WTC11 (cell line): ENCODE measurements at regions not wholly inside any gene's neighbourhood (a gene's known extent, or its start where the extent isn't known, plus 50 kb on each side); places are given as distances from the start of the nearest gene placed in this dataset.

Experiments used
- ATAC-seq: fragments of 200-7000 bp; cut with Tn5 transposase; 2 replicates; pipeline ENCODE4 v1.10.0; 2021; ENCODE audit warnings: mild to moderate bottlenecking, moderate library complexity
- CTCF ChIA-PET: fragments of 300-600 bp; sonication (Branson Sonifier 250); formaldehyde crosslinking; loops from one replicate; lab custom pipeline; 2021; ENCODE audit warnings: antibody characterized with exemption; lab: Charles Lee
- POLR2A ChIA-PET: fragments of 350-600 bp; sonication (Branson Sonifier 250); formaldehyde crosslinking; loops from one replicate; lab custom pipeline; 2021; ENCODE audit warnings: antibody characterized with exemption; lab: Charles Lee
- DNase-seq: peaks from one replicate; pipeline ENCODE4 v3.0.0; 2021; ENCODE audit warnings: low spot score
- H3K27ac Mint-ChIP-seq: 2 replicates; pipeline ENCODE4 v1.8.0; 2021; ENCODE audit warnings: mixed read lengths
- H3K27me3 Mint-ChIP-seq: 2 replicates; pipeline ENCODE4 v1.8.0; 2021; ENCODE audit warnings: low read depth, mild to moderate bottlenecking, moderate library complexity, mixed read lengths
- H3K36me3 Mint-ChIP-seq: 2 replicates; pipeline ENCODE4 v1.8.0; 2021; ENCODE audit warnings: mixed read lengths
- H3K4me1 Mint-ChIP-seq: 2 replicates; pipeline ENCODE4 v1.8.0; 2022; ENCODE audit warnings: mixed read lengths
- H3K4me3 Mint-ChIP-seq: 2 replicates; pipeline ENCODE4 v1.8.0; 2021; ENCODE audit warnings: mild to moderate bottlenecking, moderate library complexity, mixed read lengths
- H3K9me3 Mint-ChIP-seq: 2 replicates; pipeline ENCODE4 v1.8.0; 2021; ENCODE audit warnings: mixed read lengths
- CREB1 ChIP-seq: sonication (generic); formaldehyde crosslinking; IDR thresholded peaks from 2 replicates; pipeline ENCODE4 v1.8.0; 2023; ENCODE audit warnings: mild to moderate bottlenecking, missing genetic modification reagents
- ELF4 ChIP-seq: sonication (generic); formaldehyde crosslinking; IDR thresholded peaks from 2 replicates; pipeline ENCODE4 v1.8.1; 2022; ENCODE audit warnings: low read depth, mild to moderate bottlenecking, moderate library complexity, missing genetic modification reagents
- ETV6 ChIP-seq: sonication (generic); formaldehyde crosslinking; IDR thresholded peaks from 2 replicates; pipeline ENCODE4 v1.8.1; 2022; ENCODE audit warnings: mild to moderate bottlenecking, missing genetic modification reagents
- FOXP1 ChIP-seq: sonication (generic); formaldehyde crosslinking; IDR thresholded peaks from 2 replicates; pipeline ENCODE4 v1.8.0; 2022; ENCODE audit warnings: missing genetic modification reagents, mild to moderate bottlenecking, moderate library complexity, borderline replicate concordance
- GABPB1 ChIP-seq: sonication (generic); formaldehyde crosslinking; IDR thresholded peaks from 2 replicates; pipeline ENCODE4 v1.8.1; 2023; ENCODE audit warnings: mild to moderate bottlenecking, missing genetic modification reagents
- GRHL2 ChIP-seq: fragments of 250-450 bp; sonication (Bioruptor Pico); IDR thresholded peaks from 2 replicates; pipeline ENCODE4 v1.8.0; 2022; ENCODE audit warnings: mild to moderate bottlenecking, moderate library complexity; ENCODE audit not compliant: insufficient replicate concordance, severe bottlenecking
- MYBL2 ChIP-seq: sonication (generic); formaldehyde crosslinking; IDR thresholded peaks from 2 replicates; pipeline ENCODE4 v1.8.1; 2023; ENCODE audit warnings: mild to moderate bottlenecking, moderate library complexity, missing genetic modification reagents
- NFATC4 ChIP-seq: fragments of 250-450 bp; sonication (Bioruptor Pico); IDR thresholded peaks from 2 replicates; pipeline ENCODE4 v1.9.0; 2021; ENCODE audit warnings: mild to moderate bottlenecking
- NFE2L1 ChIP-seq: sonication (generic); formaldehyde crosslinking; IDR thresholded peaks from 2 replicates; pipeline ENCODE4 v1.8.1; 2023; ENCODE audit warnings: missing genetic modification reagents
- PREB ChIP-seq: sonication (generic); formaldehyde crosslinking; IDR thresholded peaks from 2 replicates; pipeline ENCODE4 v1.8.1; 2022; ENCODE audit warnings: mild to moderate bottlenecking, missing genetic modification reagents, moderate library complexity, borderline replicate concordance
- RELA ChIP-seq: sonication (generic); formaldehyde crosslinking; IDR thresholded peaks from 2 replicates; pipeline ENCODE4 v1.8.1; 2022; ENCODE audit warnings: missing genetic modification reagents, mild to moderate bottlenecking, borderline replicate concordance
- RORB ChIP-seq: fragments of 250-450 bp; sonication (Bioruptor Pico); IDR thresholded peaks from 2 replicates; pipeline ENCODE4 v1.9.0; 2021; ENCODE audit warnings: mild to moderate bottlenecking
- SOX15 ChIP-seq: fragments of 250-450 bp; sonication (Bioruptor Pico); IDR thresholded peaks from 2 replicates; pipeline ENCODE4 v1.9.0; 2021; ENCODE audit warnings: mild to moderate bottlenecking
- SP1 ChIP-seq: sonication (generic); formaldehyde crosslinking; conservative IDR thresholded peaks from 2 replicates; pipeline ENCODE4 v1.8.1; 2022; ENCODE audit warnings: missing genetic modification reagents
- TP53 ChIP-seq: sonication (generic); formaldehyde crosslinking; IDR thresholded peaks from 2 replicates; pipeline ENCODE4 v1.8.1; 2023; ENCODE audit warnings: mild to moderate bottlenecking, missing genetic modification reagents
- ZBTB21 ChIP-seq: sonication (generic); formaldehyde crosslinking; IDR thresholded peaks from 2 replicates; pipeline ENCODE4 v1.8.1; 2023; ENCODE audit warnings: mild to moderate bottlenecking, missing genetic modification reagents, borderline replicate concordance
- ZNF281 ChIP-seq: sonication (generic); formaldehyde crosslinking; IDR thresholded peaks from 2 replicates; pipeline ENCODE4 v1.8.0; 2023; ENCODE audit warnings: mild to moderate bottlenecking, missing genetic modification reagents
- ZNF396 ChIP-seq: fragments of 250-450 bp; sonication (Bioruptor Pico); IDR thresholded peaks from 2 replicates; pipeline ENCODE4 v1.8.0; 2021; ENCODE audit warnings: mild to moderate bottlenecking, moderate library complexity, borderline replicate concordance
- ZNF416 ChIP-seq: fragments of 250-450 bp; sonication (Bioruptor Pico); IDR thresholded peaks from 2 replicates; pipeline ENCODE4 v1.9.0; 2021; ENCODE audit warnings: mild to moderate bottlenecking, inconsistent platforms
- TF ChIP-seq, protein P1 (sequence below): sonication (generic); formaldehyde crosslinking; IDR thresholded peaks from 2 replicates; pipeline ENCODE4 v1.8.1; 2023; ENCODE audit warnings: mild to moderate bottlenecking, missing genetic modification reagents
- TF ChIP-seq, protein P2 (sequence below): fragments of 250-450 bp; sonication (Bioruptor Pico); IDR thresholded peaks from 2 replicates; pipeline ENCODE4 v1.9.0; 2021; ENCODE audit warnings: moderate library complexity, mild to moderate bottlenecking, inconsistent platforms, borderline replicate concordance
- TF ChIP-seq, protein P3 (sequence below): sonication (generic); formaldehyde crosslinking; IDR thresholded peaks from 2 replicates; pipeline ENCODE4 v1.8.1; 2022; ENCODE audit warnings: mild to moderate bottlenecking, moderate library complexity, missing genetic modification reagents
- TF ChIP-seq, protein P4 (sequence below): sonication (generic); formaldehyde crosslinking; IDR thresholded peaks from 2 replicates; pipeline ENCODE4 v1.8.0; 2022; ENCODE audit warnings: mild to moderate bottlenecking, missing genetic modification reagents
- TF ChIP-seq, protein P5 (sequence below): fragments of 200-600 bp; IDR thresholded peaks from 2 replicates; pipeline ENCODE4 v1.8.0; 2022; ENCODE audit warnings: antibody characterized with exemption

- H3K36me3 Mint-ChIP-seq, result peaks cover 4% of the 10 kb centered on the region
- ChIA-PET CTCF (interaction anchor here (0.5 kb wide), 1 partner anchor 299 kb away, joined by 3 read pairs; the partner anchor contains the start of gene CADM1), POLR2A (no interaction called here)
- no peak overlapping the region for H3K27ac Mint-ChIP-seq
- no peaks in the 10 kb centered on the region for H3K4me1 Mint-ChIP-seq
- H3K4me3 Mint-ChIP-seq, result no peak overlapping the region
- peaks cover 14% of the 10 kb centered on the region for H3K9me3 Mint-ChIP-seq
- TF ChIP-seq NFE2L1 (CRISPR knock-in tag), result no peak
- TF ChIP-seq ZNF396 (CRISPR knock-in tag), result no peak
- TF ChIP-seq GRHL2, result no peak
- DNase-seq (no peak), ATAC-seq (no peak)
- H3K27me3 Mint-ChIP-seq, result peaks cover 7% of the 10 kb centered on the region
Measured at GRCh38 chr11:115803073-115803740, 299.0 kb upstream of the CADM1 start.

DNA sequence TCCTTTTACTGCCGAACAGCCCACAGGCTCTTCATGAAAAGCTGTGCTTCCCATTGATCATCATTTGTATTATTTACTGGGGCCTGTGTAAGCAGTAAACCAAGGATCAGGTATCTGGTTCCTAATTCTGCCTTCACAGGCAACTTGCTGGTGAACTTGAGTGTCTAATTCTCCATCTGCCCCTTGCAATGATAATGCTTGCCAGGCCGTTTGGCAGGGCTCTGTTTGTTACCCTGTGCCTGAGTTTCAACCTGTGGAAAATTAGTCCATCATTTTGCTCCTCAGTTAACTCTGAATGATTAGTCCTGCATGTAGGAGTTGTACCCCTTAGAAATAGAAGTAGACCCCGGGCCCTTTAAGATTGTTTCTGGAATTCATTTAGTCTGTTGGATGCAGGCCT, 298.4 kb upstream of the CADM1 start:
- ATAC-seq (no peak), DNase-seq (no peak)
- TF ChIP-seq CREB1 (CRISPR knock-in tag) (no peak), ZBTB21 (CRISPR knock-in tag) (no peak), PREB (CRISPR knock-in tag) (no peak), SP1 (CRISPR knock-in tag) (no peak), TP53 (CRISPR knock-in tag) (no peak), GABPB1 (CRISPR knock-in tag) (no peak), SOX15 (CRISPR knock-in tag) (no peak), ELF4 (no peak), ZNF416 (no peak), ETV6 (no peak), RORB (CRISPR knock-in tag) (no peak)
- TF ChIP-seq, protein P1, sequence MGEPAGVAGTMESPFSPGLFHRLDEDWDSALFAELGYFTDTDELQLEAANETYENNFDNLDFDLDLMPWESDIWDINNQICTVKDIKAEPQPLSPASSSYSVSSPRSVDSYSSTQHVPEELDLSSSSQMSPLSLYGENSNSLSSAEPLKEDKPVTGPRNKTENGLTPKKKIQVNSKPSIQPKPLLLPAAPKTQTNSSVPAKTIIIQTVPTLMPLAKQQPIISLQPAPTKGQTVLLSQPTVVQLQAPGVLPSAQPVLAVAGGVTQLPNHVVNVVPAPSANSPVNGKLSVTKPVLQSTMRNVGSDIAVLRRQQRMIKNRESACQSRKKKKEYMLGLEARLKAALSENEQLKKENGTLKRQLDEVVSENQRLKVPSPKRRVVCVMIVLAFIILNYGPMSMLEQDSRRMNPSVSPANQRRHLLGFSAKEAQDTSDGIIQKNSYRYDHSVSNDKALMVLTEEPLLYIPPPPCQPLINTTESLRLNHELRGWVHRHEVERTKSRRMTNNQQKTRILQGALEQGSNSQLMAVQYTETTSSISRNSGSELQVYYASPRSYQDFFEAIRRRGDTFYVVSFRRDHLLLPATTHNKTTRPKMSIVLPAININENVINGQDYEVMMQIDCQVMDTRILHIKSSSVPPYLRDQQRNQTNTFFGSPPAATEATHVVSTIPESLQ (CRISPR knock-in tag), result no peak
- TF ChIP-seq, protein P2, sequence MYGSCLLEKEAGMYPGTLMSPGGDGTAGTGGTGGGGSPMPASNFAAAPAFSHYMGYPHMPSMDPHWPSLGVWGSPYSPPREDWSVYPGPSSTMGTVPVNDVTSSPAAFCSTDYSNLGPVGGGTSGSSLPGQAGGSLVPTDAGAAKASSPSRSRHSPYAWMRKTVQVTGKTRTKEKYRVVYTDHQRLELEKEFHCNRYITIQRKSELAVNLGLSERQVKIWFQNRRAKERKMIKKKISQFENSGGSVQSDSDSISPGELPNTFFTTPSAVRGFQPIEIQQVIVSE, result no peak
- TF ChIP-seq, protein P3, sequence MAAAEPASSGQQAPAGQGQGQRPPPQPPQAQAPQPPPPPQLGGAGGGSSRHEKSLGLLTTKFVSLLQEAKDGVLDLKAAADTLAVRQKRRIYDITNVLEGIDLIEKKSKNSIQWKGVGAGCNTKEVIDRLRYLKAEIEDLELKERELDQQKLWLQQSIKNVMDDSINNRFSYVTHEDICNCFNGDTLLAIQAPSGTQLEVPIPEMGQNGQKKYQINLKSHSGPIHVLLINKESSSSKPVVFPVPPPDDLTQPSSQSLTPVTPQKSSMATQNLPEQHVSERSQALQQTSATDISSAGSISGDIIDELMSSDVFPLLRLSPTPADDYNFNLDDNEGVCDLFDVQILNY (CRISPR knock-in tag), result no peak
- H3K9me3 Mint-ChIP-seq, result peaks cover 9% of the 10 kb centered on the region
- POLR2A ChIA-PET, result interaction anchor here (0.5 kb wide), 1 partner anchor 271 kb away, joined by 3 read pairs; no protein-coding TSS in a partner anchor
- CTCF ChIA-PET, result interaction anchor here (0.5 kb wide), 1 partner anchor 298 kb away, joined by 3 read pairs; the partner anchor contains the start of gene CADM1
- no peak overlapping the region for H3K27ac Mint-ChIP-seq
- peaks cover under 1% of the 10 kb centered on the region; the same call in 1 of the 2 replicates for H3K36me3 Mint-ChIP-seq
- H3K4me3 Mint-ChIP-seq, result no peak overlapping the region
- peaks cover 8% of the 10 kb centered on the region for H3K27me3 Mint-ChIP-seq
- H3K4me1 Mint-ChIP-seq, result no peaks in the 10 kb centered on the region

GRCh38 chr11:115792903-115793302, 288.7 kb upstream of the CADM1 start:
- Mint-ChIP-seq H3K36me3 (no peaks in the 10 kb centered on the region), H3K27me3 (peaks cover 12% of the 10 kb centered on the region), H3K9me3 (peaks cover 5% of the 10 kb centered on the region; the same call in 1 of the 2 replicates), H3K4me1 (peaks cover 6% of the 10 kb centered on the region; the same call in 1 of the 2 replicates), H3K27ac (no peak overlapping the region), H3K4me3 (no peak overlapping the region)
- DNase-seq (no peak), ATAC-seq (no peak)
- POLR2A ChIA-PET, result no interaction called here
- CTCF ChIA-PET, result no interaction called here
- TF ChIP-seq FOXP1, result no peak
- no peak for TF ChIP-seq ZNF281 (CRISPR knock-in tag)
- TF ChIP-seq NFATC4 (CRISPR knock-in tag), result no peak
- TF ChIP-seq MYBL2, result no peak
- TF ChIP-seq RELA (CRISPR knock-in tag), result no peak
- TF ChIP-seq, protein P4, sequence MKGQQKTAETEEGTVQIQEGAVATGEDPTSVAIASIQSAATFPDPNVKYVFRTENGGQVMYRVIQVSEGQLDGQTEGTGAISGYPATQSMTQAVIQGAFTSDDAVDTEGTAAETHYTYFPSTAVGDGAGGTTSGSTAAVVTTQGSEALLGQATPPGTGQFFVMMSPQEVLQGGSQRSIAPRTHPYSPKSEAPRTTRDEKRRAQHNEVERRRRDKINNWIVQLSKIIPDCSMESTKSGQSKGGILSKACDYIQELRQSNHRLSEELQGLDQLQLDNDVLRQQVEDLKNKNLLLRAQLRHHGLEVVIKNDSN (CRISPR knock-in tag), result no peak
- TF ChIP-seq, protein P5, sequence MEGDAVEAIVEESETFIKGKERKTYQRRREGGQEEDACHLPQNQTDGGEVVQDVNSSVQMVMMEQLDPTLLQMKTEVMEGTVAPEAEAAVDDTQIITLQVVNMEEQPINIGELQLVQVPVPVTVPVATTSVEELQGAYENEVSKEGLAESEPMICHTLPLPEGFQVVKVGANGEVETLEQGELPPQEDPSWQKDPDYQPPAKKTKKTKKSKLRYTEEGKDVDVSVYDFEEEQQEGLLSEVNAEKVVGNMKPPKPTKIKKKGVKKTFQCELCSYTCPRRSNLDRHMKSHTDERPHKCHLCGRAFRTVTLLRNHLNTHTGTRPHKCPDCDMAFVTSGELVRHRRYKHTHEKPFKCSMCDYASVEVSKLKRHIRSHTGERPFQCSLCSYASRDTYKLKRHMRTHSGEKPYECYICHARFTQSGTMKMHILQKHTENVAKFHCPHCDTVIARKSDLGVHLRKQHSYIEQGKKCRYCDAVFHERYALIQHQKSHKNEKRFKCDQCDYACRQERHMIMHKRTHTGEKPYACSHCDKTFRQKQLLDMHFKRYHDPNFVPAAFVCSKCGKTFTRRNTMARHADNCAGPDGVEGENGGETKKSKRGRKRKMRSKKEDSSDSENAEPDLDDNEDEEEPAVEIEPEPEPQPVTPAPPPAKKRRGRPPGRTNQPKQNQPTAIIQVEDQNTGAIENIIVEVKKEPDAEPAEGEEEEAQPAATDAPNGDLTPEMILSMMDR, result no peak
